Erythroblast (primary cell): ENCODE measurements at regions not wholly inside any gene's neighbourhood (a gene's known extent, or its start where the extent isn't known, plus 50 kb on each side); places are given as distances from the start of the nearest gene placed in this dataset.

Experiments
- GATA1 ChIP-seq: IDR thresholded peaks from 2 replicates; pipeline ENCODE4 v1.6.1; 2011; ENCODE audit warnings: low read depth, mild to moderate bottlenecking, control low read depth, low read length, moderate library complexity
- POLR2A ChIP-seq: IDR thresholded peaks from 2 replicates; pipeline ENCODE4 v1.6.1; 2011; ENCODE audit warnings: mild to moderate bottlenecking, low read length

DNA sequence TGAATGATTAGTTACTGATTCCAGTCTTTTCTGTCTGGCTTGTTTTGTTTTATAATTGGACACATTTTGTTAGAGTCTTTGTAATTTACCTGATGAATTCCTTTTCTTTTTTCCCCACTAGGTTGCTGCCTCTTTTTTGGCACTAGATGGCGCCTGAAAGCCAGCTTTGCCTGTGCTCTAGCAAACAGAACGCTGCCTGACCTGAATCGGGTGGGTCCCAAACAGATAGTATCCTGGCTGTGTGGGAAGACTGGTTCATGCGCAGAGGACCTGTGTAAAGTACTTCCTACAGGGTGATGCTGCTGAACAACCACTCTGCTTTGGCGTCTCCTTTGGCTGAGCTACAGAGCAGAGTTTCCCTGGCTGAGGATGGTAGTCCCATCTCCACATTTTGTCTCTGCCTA lies 288.2 kb downstream of the IKZF2 start:
- TF ChIP-seq POLR2A: no peak
- TF ChIP-seq GATA1: no peak
